Calu3 (cell line): ENCODE measurements at regions not wholly inside any gene's neighbourhood (a gene's known extent, or its start where the extent isn't known, plus 50 kb on each side); places are given as distances from the start of the nearest gene placed in this dataset.
A peak's percentile ranks its signal among the peaks of the same experiment; 100 is the strongest.

ENCODE experiments used
- BruUV-seq: library from RNA; stranded (reverse); fragments of 400-500 nt; replicated peaks from 2 replicates; lab custom pipeline; 2021; lab: Mats Ljungman, UMichigan
- CTCF ChIA-PET: fragments of 300-600 bp; sonication (Branson Sonifier 250); formaldehyde crosslinking; loops from one replicate; lab custom pipeline; 2022; ENCODE audit warnings: antibody characterized with exemption; lab: Charles Lee
- DNase-seq: peaks from one replicate; pipeline ENCODE4 v3.0.0; 2022
- H3K27ac Mint-ChIP-seq: one replicate; pipeline ENCODE4 v1.8.0; 2022; ENCODE audit warnings: mixed read lengths; ENCODE audit not compliant: unreplicated experiment
- H3K27me3 Mint-ChIP-seq: one replicate; pipeline ENCODE4 v1.8.0; 2022; ENCODE audit warnings: mixed read lengths; ENCODE audit not compliant: unreplicated experiment
- H3K36me3 Mint-ChIP-seq: one replicate; pipeline ENCODE4 v1.8.0; 2022; ENCODE audit warnings: mild to moderate bottlenecking, moderate library complexity, mixed read lengths; ENCODE audit not compliant: insufficient read depth, unreplicated experiment
- H3K4me1 Mint-ChIP-seq: one replicate; pipeline ENCODE4 v1.8.0; 2022; ENCODE audit warnings: mild to moderate bottlenecking, low read depth, mixed read lengths; ENCODE audit not compliant: unreplicated experiment
- H3K4me3 Mint-ChIP-seq: one replicate; pipeline ENCODE4 v1.8.0; 2022; ENCODE audit warnings: mild to moderate bottlenecking, low read depth, moderate library complexity, mixed read lengths; ENCODE audit not compliant: unreplicated experiment
- H3K9me3 Mint-ChIP-seq: one replicate; pipeline ENCODE4 v1.8.0; 2022; ENCODE audit warnings: low read depth, mixed read lengths; ENCODE audit not compliant: unreplicated experiment
- intact Hi-C: fragments of 100-400 bp; cut with micrococcal nuclease; formaldehyde crosslinking; loops from one replicate; pipeline ENCODE4 v1.10.0; 2022; ENCODE audit not compliant: unreplicated experiment
- TF ChIP-seq, protein P1 (sequence below): fragments of 200-600 bp; IDR thresholded peaks from one replicate; pipeline ENCODE4 v1.8.0; 2022; ENCODE audit warnings: antibody characterized with exemption; ENCODE audit not compliant: unreplicated experiment

GRCh38 chr13:97124206-97124605, 97.9 kb upstream of the MBNL2 start:
- no peak for DNase-seq
- H3K4me1 Mint-ChIP-seq, result peaks cover 39% of the 10 kb centered on the region
- intact Hi-C loops, result no loop called here
- no peak overlapping the region for H3K4me3 Mint-ChIP-seq
- H3K36me3 Mint-ChIP-seq, result no peaks in the 10 kb centered on the region
- no peaks in the 10 kb centered on the region for H3K27me3 Mint-ChIP-seq
- TF ChIP-seq, protein P1, sequence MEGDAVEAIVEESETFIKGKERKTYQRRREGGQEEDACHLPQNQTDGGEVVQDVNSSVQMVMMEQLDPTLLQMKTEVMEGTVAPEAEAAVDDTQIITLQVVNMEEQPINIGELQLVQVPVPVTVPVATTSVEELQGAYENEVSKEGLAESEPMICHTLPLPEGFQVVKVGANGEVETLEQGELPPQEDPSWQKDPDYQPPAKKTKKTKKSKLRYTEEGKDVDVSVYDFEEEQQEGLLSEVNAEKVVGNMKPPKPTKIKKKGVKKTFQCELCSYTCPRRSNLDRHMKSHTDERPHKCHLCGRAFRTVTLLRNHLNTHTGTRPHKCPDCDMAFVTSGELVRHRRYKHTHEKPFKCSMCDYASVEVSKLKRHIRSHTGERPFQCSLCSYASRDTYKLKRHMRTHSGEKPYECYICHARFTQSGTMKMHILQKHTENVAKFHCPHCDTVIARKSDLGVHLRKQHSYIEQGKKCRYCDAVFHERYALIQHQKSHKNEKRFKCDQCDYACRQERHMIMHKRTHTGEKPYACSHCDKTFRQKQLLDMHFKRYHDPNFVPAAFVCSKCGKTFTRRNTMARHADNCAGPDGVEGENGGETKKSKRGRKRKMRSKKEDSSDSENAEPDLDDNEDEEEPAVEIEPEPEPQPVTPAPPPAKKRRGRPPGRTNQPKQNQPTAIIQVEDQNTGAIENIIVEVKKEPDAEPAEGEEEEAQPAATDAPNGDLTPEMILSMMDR, result no peak
- BruUV-seq, result no TSS peak
- H3K27ac Mint-ChIP-seq, result no peak overlapping the region
- peaks cover 2% of the 10 kb centered on the region for H3K9me3 Mint-ChIP-seq
- CTCF ChIA-PET, result interaction anchor here (0.7 kb wide), 1 partner anchor 43 kb away, joined by 8 read pairs; no protein-coding TSS in a partner anchor

DNA sequence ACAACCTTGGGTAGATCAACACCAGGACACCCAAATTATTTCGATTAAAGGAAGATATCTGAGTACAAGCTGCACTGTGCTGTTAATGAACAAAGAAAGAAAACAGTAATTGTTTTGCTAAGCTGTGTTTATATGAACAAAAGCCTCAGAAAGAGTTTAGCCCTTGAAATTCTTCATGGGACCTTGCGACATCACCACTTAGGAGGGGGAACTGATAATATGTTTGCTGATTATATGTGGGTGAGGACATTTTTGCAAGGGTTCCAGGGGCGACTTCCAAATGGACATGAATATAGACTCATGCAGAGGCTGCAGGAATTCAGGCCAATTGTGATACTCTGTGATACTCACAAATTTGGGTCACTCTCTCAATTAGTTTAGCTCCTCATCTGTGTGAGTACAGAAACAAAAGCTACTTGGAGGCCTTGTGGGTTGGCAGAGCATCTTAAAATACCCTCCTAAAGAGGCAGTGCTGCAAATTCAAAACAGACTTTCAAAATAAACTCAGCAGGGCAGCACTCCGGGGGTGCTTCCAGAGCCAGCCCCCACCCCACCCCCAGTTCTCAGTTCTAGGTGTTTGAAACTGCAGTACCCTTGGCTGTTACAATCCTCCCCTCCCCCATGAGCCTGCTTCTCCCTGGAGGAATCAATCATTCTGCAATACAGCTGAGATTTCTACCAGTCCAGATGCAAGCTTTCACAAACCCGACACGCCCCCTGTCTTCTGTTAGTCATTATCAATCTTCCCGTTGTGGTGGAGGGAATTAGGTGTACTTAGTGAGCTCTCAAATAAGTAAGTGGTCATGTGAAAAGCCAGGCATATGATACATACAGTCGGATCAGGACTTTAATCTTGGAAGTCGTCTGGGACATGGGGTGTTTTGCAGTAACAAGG, 97.0 kb upstream of the MBNL2 start:
- Mint-ChIP-seq H3K27ac (peak overlapping the region; percentile 52), H3K4me1 (peaks cover 39% of the 10 kb centered on the region), H3K27me3 (no peaks in the 10 kb centered on the region), H3K36me3 (no peaks in the 10 kb centered on the region), H3K4me3 (no peak overlapping the region), H3K9me3 (peaks cover 2% of the 10 kb centered on the region)
- BruUV-seq, result no TSS peak
- CTCF ChIA-PET, result interaction anchor here (1.5 to 1.7 kb wide), 2 partner anchors 15 to 16 kb away, joined by 9 to 15 read pairs; no protein-coding TSS in a partner anchor
- TF ChIP-seq, protein P1, result no peak
- DNase-seq, result peak; percentile 39
- intact Hi-C loops, result no loop called here

GRCh38 chr13:97125810-97126738, 96.1 kb upstream of the MBNL2 start:
- BruUV-seq, result no TSS peak
- Mint-ChIP-seq H3K9me3 (no peaks in the 10 kb centered on the region), H3K27ac (peak overlapping the region; percentile 52), H3K27me3 (no peaks in the 10 kb centered on the region), H3K4me1 (peaks cover 33% of the 10 kb centered on the region), H3K36me3 (no peaks in the 10 kb centered on the region), H3K4me3 (no peak overlapping the region)
- CTCF ChIA-PET, result interaction anchor here (0.6 to 1.7 kb wide), 3 partner anchors 15 to 1971 kb away, joined by 3 to 15 read pairs (median 9); no protein-coding TSS in a partner anchor
- DNase-seq, result no peak
- intact Hi-C loops, result no loop called here
- TF ChIP-seq, protein P1, result no peak

DNA sequence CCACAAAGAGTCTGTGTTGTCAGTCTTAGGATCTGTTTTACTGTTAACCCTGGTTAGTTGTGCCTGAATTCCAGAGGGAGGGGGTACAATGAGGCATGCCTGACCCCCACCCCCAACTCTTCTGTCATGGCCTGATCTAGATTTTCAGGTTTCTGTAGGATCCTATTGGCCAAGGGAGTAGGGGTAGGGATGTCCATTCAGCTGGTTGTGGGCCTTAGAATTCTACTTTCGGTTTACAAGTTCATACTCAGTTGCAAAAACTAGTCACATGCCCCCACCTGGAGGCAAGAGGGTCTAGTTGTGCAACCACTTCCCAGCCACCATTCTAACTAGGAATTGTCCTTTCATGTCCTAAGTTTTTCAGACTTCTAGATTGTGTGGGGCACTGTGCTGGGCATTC, 94.3 kb upstream of the MBNL2 start:
- CTCF ChIA-PET, result no interaction called here
- no TSS peak for BruUV-seq
- peaks cover 19% of the 10 kb centered on the region for H3K4me1 Mint-ChIP-seq

More for the DNA sequence above, 94.3 kb upstream of the MBNL2 start:
- H3K9me3 Mint-ChIP-seq, result no peaks in the 10 kb centered on the region
- no peak overlapping the region for H3K27ac Mint-ChIP-seq
- no peak overlapping the region for H3K4me3 Mint-ChIP-seq
- TF ChIP-seq, protein P1, result no peak
- intact Hi-C loops, result no loop called here
- no peaks in the 10 kb centered on the region for H3K27me3 Mint-ChIP-seq
- no peaks in the 10 kb centered on the region for H3K36me3 Mint-ChIP-seq
- DNase-seq, result no peak
